GM18909 (cell line): ENCODE measurements at regions not wholly inside any gene's neighbourhood (a gene's known extent, or its start where the extent isn't known, plus 50 kb on each side); places are given as distances from the start of the nearest gene placed in this dataset.
"Not testable (repeated sequence)": the region's sequence is repeated elsewhere in the genome, so short reads cannot be mapped to it uniquely, and the experiment has no call there.

ENCODE experiments used
- ATAC-seq: cut with Tn5 transposase; IDR thresholded peaks from one replicate; pipeline ENCODE4 v1.9.1; 2021; ENCODE audit warnings: mild to moderate bottlenecking; ENCODE audit not compliant: unreplicated experiment, poor library complexity

- no peak for ATAC-seq
Observed at GRCh38 chr16:13336335-13336734, 434.9 kb downstream of the SHISA9 start.

GRCh38 chr16:13336907-13337881 is 435.8 kb downstream of the SHISA9 start:
- not testable (repeated sequence) for ATAC-seq

- no peak for ATAC-seq
Observed at GRCh38 chr16:13338044-13338443, 436.6 kb downstream of the SHISA9 start.

GRCh38 chr16:13342675-13343074 is 441.3 kb downstream of the SHISA9 start:
- no peak for ATAC-seq

GRCh38 chr16:13344001-13344400 is 442.6 kb downstream of the SHISA9 start:
- ATAC-seq = no peak

GRCh38 chr16:13348416-13348815 is 447.0 kb downstream of the SHISA9 start:
- ATAC-seq = no peak

GRCh38 chr16:13350000-13350399 is 448.6 kb downstream of the SHISA9 start:
- ATAC-seq = no peak

GRCh38 chr16:13351181-13351580 is 449.8 kb downstream of the SHISA9 start:
- ATAC-seq = no peak

GRCh38 chr16:13351601-13352217 is 450.3 kb downstream of the SHISA9 start:
- ATAC-seq = no peak

GRCh38 chr16:13352796-13353195 is 451.4 kb downstream of the SHISA9 start:
- not testable (repeated sequence) for ATAC-seq

GRCh38 chr16:13357842-13358241 is 456.4 kb downstream of the SHISA9 start:
- ATAC-seq = not testable (repeated sequence)

- no peak for ATAC-seq
Observed at GRCh38 chr16:13359835-13360234, 458.4 kb downstream of the SHISA9 start.

GRCh38 chr16:13372421-13372820 is 471.0 kb downstream of the SHISA9 start:
- ATAC-seq = no peak

GRCh38 chr16:13376174-13376573 is 474.8 kb downstream of the SHISA9 start:
- ATAC-seq = no peak

GRCh38 chr16:13377143-13377542 is 475.7 kb downstream of the SHISA9 start:
- ATAC-seq = no peak

GRCh38 chr16:13378151-13378550 is 476.8 kb downstream of the SHISA9 start:
- no peak for ATAC-seq

- no peak for ATAC-seq
Observed at GRCh38 chr16:13379266-13379665, 477.9 kb downstream of the SHISA9 start.

- ATAC-seq = not testable (repeated sequence)
Observed at GRCh38 chr16:13385156-13386040, 484.0 kb downstream of the SHISA9 start.

GRCh38 chr16:13390093-13390985 is 488.9 kb downstream of the SHISA9 start:
- peak; percentile 81 for ATAC-seq

GRCh38 chr16:13390986-13391305 is 489.5 kb downstream of the SHISA9 start:
- ATAC-seq = no peak
